ENCODE measurements at regions not wholly inside any gene's neighbourhood (a gene's known extent, or its start where the extent isn't known, plus 50 kb on each side); places are given as distances from the start of the nearest gene placed in this dataset.

- no peak for FAIRE-seq
- no peak for DNase-seq (ENCODE audit: insufficient read length, low spot score)
- no peak for TF ChIP-seq POLR2A (IDR thresholded peaks at IDR 0.05; ENCODE audit: low read depth, low read length)
Measured at GRCh38 chr10:35745617-35746403, 103.7 kb upstream of the FZD8 start.

GRCh38 chr10:35743851-35744250 is 101.8 kb upstream of the FZD8 start:
- DNase-seq (ENCODE audit: insufficient read length, low spot score) (no peak), FAIRE-seq (no peak)

GRCh38 chr10:35743351-35743750 is 101.3 kb upstream of the FZD8 start:
- DNase-seq (ENCODE audit: insufficient read length, low spot score) (no peak), FAIRE-seq (no peak)
- no peak for TF ChIP-seq POLR2A (IDR thresholded peaks at IDR 0.05; ENCODE audit: low read depth, low read length)

More at GRCh38 chr10:35743851-35744250, 101.8 kb upstream of the FZD8 start:
- no peak for TF ChIP-seq POLR2A (IDR thresholded peaks at IDR 0.05; ENCODE audit: low read depth, low read length)

- no peak for TF ChIP-seq POLR2A (IDR thresholded peaks at IDR 0.05; ENCODE audit: low read depth, low read length)
- DNase-seq (ENCODE audit: insufficient read length, low spot score): peak; percentile 19
- no peak for FAIRE-seq
Measured at GRCh38 chr10:35739998-35740397, 97.9 kb upstream of the FZD8 start.

- DNase-seq (ENCODE audit: insufficient read length, low spot score) (peak; percentile 22), FAIRE-seq (peak; percentile 76)
- no peak for TF ChIP-seq POLR2A (IDR thresholded peaks at IDR 0.05; ENCODE audit: low read depth, low read length)
Measured at GRCh38 chr10:35735412-35735811, 93.3 kb upstream of the FZD8 start.

GRCh38 chr10:35731828-35732227 is 89.7 kb upstream of the FZD8 start:
- FAIRE-seq (no peak), DNase-seq (ENCODE audit: insufficient read length, low spot score) (no peak)
- no peak for TF ChIP-seq POLR2A (IDR thresholded peaks at IDR 0.05; ENCODE audit: low read depth, low read length)

- TF ChIP-seq POLR2A (IDR thresholded peaks at IDR 0.05; ENCODE audit: low read depth, low read length): no peak
- FAIRE-seq (no peak), DNase-seq (ENCODE audit: insufficient read length, low spot score) (no peak)
Measured at GRCh38 chr10:35728341-35728740, 86.2 kb upstream of the FZD8 start.

GRCh38 chr10:35726846-35727245 is 84.8 kb upstream of the FZD8 start:
- TF ChIP-seq POLR2A (IDR thresholded peaks at IDR 0.05; ENCODE audit: low read depth, low read length): no peak
- DNase-seq (ENCODE audit: insufficient read length, low spot score): no peak
- no peak for FAIRE-seq

GRCh38 chr10:35723992-35724391 is 81.9 kb upstream of the FZD8 start:
- TF ChIP-seq POLR2A (IDR thresholded peaks at IDR 0.05; ENCODE audit: low read depth, low read length): no peak
- no peak for DNase-seq (ENCODE audit: insufficient read length, low spot score)
- FAIRE-seq: no peak

GRCh38 chr10:35723059-35723458 is 81.0 kb upstream of the FZD8 start:
- no peak for DNase-seq (ENCODE audit: insufficient read length, low spot score)
- FAIRE-seq: no peak
- TF ChIP-seq POLR2A (IDR thresholded peaks at IDR 0.05; ENCODE audit: low read depth, low read length): no peak

- FAIRE-seq: no peak
- DNase-seq (ENCODE audit: insufficient read length, low spot score): no peak
- TF ChIP-seq POLR2A (IDR thresholded peaks at IDR 0.05; ENCODE audit: low read depth, low read length): no peak
Measured at GRCh38 chr10:35722636-35723035, 80.5 kb upstream of the FZD8 start.

- DNase-seq (ENCODE audit: insufficient read length, low spot score) (no peak), FAIRE-seq (no peak)
- no peak for TF ChIP-seq POLR2A (IDR thresholded peaks at IDR 0.05; ENCODE audit: low read depth, low read length)
Measured at GRCh38 chr10:35722226-35722625, 80.1 kb upstream of the FZD8 start.

- no peak for TF ChIP-seq POLR2A (IDR thresholded peaks at IDR 0.05; ENCODE audit: low read depth, low read length)
Measured at GRCh38 chr10:35720366-35720765, 78.3 kb upstream of the FZD8 start.

GRCh38 chr10:35716776-35717175 is 74.7 kb upstream of the FZD8 start:
- DNase-seq (ENCODE audit: insufficient read length, low spot score) (no peak), FAIRE-seq (no peak)
- no peak for TF ChIP-seq POLR2A (IDR thresholded peaks at IDR 0.05; ENCODE audit: low read depth, low read length)

More at GRCh38 chr10:35720366-35720765, 78.3 kb upstream of the FZD8 start:
- DNase-seq (ENCODE audit: insufficient read length, low spot score): no peak
- FAIRE-seq: no peak

- DNase-seq (ENCODE audit: insufficient read length, low spot score) (no peak), FAIRE-seq (no peak)
- TF ChIP-seq POLR2A (IDR thresholded peaks at IDR 0.05; ENCODE audit: low read depth, low read length): no peak
Measured at GRCh38 chr10:35712486-35712885, 70.4 kb upstream of the FZD8 start.
